GM19025 (cell line): ENCODE measurements at regions not wholly inside any gene's neighbourhood (a gene's known extent, or its start where the extent isn't known, plus 50 kb on each side); places are given as distances from the start of the nearest gene placed in this dataset.

Experiments
- ATAC-seq: cut with Tn5 transposase; IDR thresholded peaks from one replicate; pipeline ENCODE4 v1.9.1; 2021; ENCODE audit warnings: mild to moderate bottlenecking, low read depth, moderate library complexity; ENCODE audit not compliant: unreplicated experiment

GRCh38 chr2:228268301-228268700, 86.8 kb upstream of the SPHKAP start:
- no peak for ATAC-seq

GRCh38 chr2:228263156-228263555, 81.7 kb upstream of the SPHKAP start:
- no peak for ATAC-seq

GRCh38 chr2:228261546-228261945, 80.1 kb upstream of the SPHKAP start:
- no peak for ATAC-seq

GRCh38 chr2:228257379-228257778, 75.9 kb upstream of the SPHKAP start:
- no peak for ATAC-seq

- no peak for ATAC-seq
Observed at GRCh38 chr2:228253752-228254151, 72.3 kb upstream of the SPHKAP start.

- ATAC-seq: no peak
Observed at GRCh38 chr2:228247335-228247734, 65.8 kb upstream of the SPHKAP start.

- ATAC-seq: no peak
Observed at GRCh38 chr2:228245601-228246000, 64.1 kb upstream of the SPHKAP start.

- no peak for ATAC-seq
Observed at GRCh38 chr2:228242591-228242990, 61.1 kb upstream of the SPHKAP start.

- no peak for ATAC-seq
Observed at GRCh38 chr2:228239907-228240561, 58.5 kb upstream of the SPHKAP start.

GRCh38 chr2:228239207-228239906, 57.9 kb upstream of the SPHKAP start:
- no peak for ATAC-seq
